ENCODE measurements at regions not wholly inside any gene's neighbourhood (a gene's known extent, or its start where the extent isn't known, plus 50 kb on each side); places are given as distances from the start of the nearest gene placed in this dataset.

DNA sequence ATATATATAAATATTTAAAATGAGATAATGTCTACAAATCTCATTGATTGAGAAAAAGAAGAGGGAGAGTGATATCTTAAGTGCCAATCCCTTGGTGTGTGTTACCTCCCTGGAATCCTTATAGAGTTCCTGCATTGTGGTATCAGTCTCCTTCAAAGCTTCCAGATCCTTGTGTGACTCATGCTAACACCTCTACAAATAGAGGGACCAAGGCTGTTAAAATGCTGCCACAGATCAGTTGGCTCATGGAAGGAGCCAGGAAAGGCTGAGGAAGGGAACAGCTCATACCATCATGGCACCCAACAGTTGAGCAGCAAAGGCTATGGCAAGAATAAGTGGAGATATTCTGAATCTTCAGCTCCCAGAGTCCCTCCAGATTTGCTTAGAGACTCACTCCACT is 163.6 kb upstream of the ISX start:
- no peak for FAIRE-seq
- Histone ChIP-seq H3K4me2 (ENCODE audit: low read depth, low read length) (no peak overlapping the region), H3K9ac (ENCODE audit: insufficient read depth, low read depth, low read length) (no peak overlapping the region), H3K27ac (ENCODE audit: extremely low read length, insufficient read depth, low read length) (no peak overlapping the region), H2AFZ (ENCODE audit: low read length) (no peak overlapping the region), H4K20me1 (ENCODE audit: insufficient read depth, low read length) (no peaks in the 10 kb centered on the region), H3K27me3 (ENCODE audit: control insufficient read depth in 1 of 2, insufficient read depth in 2 of 2, low read length in 2 of 2) (no peaks in the 10 kb centered on the region), H3K36me3 (replicated peaks in 1 of 2; ENCODE audit: control insufficient read depth in 1 of 2, insufficient read depth in 2 of 2, low read length in 2 of 2) (no peaks in the 10 kb centered on the region), H3K9me3 (ENCODE audit: low read length) (no peaks in the 10 kb centered on the region), H3K79me2 (ENCODE audit: insufficient read depth, low read length) (no peaks in the 10 kb centered on the region), H3K4me3 (replicated peaks in 1 of 3; ENCODE audit: insufficient read depth in 1 of 3, low read depth in 2 of 3, low read length in 3 of 3) (no peak overlapping the region), H3K4me1 (ENCODE audit: insufficient read depth, low read length) (no peaks in the 10 kb centered on the region)
- no peak for ATAC-seq
- CTCF ChIA-PET (ENCODE audit: low intra/inter-chr PET ratio, low total read pairs), result no interaction called here
- TF ChIP-seq, protein P1, sequence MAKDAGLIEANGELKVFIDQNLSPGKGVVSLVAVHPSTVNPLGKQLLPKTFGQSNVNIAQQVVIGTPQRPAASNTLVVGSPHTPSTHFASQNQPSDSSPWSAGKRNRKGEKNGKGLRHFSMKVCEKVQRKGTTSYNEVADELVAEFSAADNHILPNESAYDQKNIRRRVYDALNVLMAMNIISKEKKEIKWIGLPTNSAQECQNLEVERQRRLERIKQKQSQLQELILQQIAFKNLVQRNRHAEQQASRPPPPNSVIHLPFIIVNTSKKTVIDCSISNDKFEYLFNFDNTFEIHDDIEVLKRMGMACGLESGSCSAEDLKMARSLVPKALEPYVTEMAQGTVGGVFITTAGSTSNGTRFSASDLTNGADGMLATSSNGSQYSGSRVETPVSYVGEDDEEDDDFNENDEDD (CRISPR knock-in tag; IDR thresholded peaks at IDR 0.05; ENCODE audit: borderline replicate concordance), result no peak
- TF ChIP-seq CCAR2 (optimal IDR thresholded peaks at IDR 0.05; ENCODE audit: low read depth, low read length), result no peak
- no peak for TF ChIP-seq AHR (CRISPR knock-in tag; IDR thresholded peaks at IDR 0.05)
- no peak for TF ChIP-seq ZNF563 (CRISPR knock-in tag; IDR thresholded peaks at IDR 0.05)
- no peak for TF ChIP-seq PCBP1 (IDR thresholded peaks at IDR 0.05; ENCODE audit: borderline replicate concordance, low read depth, low read length)
- no peak for TF ChIP-seq ZNF670 (CRISPR knock-in tag; IDR thresholded peaks at IDR 0.05; ENCODE audit: borderline replicate concordance)
- TF ChIP-seq ZSCAN30 (CRISPR knock-in tag; IDR thresholded peaks at IDR 0.05), result no peak
- TF ChIP-seq IKZF1 (IDR thresholded peaks at IDR 0.05), result no peak
- no peak for TF ChIP-seq KDM5A (IDR thresholded peaks at IDR 0.05; ENCODE audit: borderline replicate concordance, low read length)
- TF ChIP-seq HNF4A (CRISPR knock-in tag; IDR thresholded peaks at IDR 0.05), result no peak
- TF ChIP-seq PITX1 (CRISPR knock-in tag; IDR thresholded peaks at IDR 0.05), result no peak
- TF ChIP-seq BCL6 (CRISPR knock-in tag; IDR thresholded peaks at IDR 0.05), result no peak
- TF ChIP-seq SMAD9 (CRISPR knock-in tag; IDR thresholded peaks at IDR 0.05), result no peak
- no peak for TF ChIP-seq KLF16 (CRISPR knock-in tag; IDR thresholded peaks at IDR 0.05)
- TF ChIP-seq ZNF547 (CRISPR knock-in tag; IDR thresholded peaks at IDR 0.05), result no peak
- TF ChIP-seq, protein P2, sequence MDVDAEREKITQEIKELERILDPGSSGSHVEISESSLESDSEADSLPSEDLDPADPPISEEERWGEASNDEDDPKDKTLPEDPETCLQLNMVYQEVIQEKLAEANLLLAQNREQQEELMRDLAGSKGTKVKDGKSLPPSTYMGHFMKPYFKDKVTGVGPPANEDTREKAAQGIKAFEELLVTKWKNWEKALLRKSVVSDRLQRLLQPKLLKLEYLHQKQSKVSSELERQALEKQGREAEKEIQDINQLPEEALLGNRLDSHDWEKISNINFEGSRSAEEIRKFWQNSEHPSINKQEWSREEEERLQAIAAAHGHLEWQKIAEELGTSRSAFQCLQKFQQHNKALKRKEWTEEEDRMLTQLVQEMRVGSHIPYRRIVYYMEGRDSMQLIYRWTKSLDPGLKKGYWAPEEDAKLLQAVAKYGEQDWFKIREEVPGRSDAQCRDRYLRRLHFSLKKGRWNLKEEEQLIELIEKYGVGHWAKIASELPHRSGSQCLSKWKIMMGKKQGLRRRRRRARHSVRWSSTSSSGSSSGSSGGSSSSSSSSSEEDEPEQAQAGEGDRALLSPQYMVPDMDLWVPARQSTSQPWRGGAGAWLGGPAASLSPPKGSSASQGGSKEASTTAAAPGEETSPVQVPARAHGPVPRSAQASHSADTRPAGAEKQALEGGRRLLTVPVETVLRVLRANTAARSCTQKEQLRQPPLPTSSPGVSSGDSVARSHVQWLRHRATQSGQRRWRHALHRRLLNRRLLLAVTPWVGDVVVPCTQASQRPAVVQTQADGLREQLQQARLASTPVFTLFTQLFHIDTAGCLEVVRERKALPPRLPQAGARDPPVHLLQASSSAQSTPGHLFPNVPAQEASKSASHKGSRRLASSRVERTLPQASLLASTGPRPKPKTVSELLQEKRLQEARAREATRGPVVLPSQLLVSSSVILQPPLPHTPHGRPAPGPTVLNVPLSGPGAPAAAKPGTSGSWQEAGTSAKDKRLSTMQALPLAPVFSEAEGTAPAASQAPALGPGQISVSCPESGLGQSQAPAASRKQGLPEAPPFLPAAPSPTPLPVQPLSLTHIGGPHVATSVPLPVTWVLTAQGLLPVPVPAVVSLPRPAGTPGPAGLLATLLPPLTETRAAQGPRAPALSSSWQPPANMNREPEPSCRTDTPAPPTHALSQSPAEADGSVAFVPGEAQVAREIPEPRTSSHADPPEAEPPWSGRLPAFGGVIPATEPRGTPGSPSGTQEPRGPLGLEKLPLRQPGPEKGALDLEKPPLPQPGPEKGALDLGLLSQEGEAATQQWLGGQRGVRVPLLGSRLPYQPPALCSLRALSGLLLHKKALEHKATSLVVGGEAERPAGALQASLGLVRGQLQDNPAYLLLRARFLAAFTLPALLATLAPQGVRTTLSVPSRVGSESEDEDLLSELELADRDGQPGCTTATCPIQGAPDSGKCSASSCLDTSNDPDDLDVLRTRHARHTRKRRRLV (CRISPR knock-in tag; IDR thresholded peaks at IDR 0.05), result no peak
- TF ChIP-seq ZBTB25 (CRISPR knock-in tag; IDR thresholded peaks at IDR 0.05), result no peak
- in situ Hi-C loops (cut with HindIII; ENCODE audit: extremely low pct_ligation_motif_present, low pct_unique_long_range_greater_than_20kb), result no loop called here
- POLR2A ChIA-PET, result no interaction called here
- no peak for DNase-seq (ENCODE audit: low spot score)
- intact Hi-C loops (cut with micrococcal nuclease; ENCODE audit: unreplicated experiment), result no loop called here
- no TSS peak for BruUV-seq (replicated peaks)

Measured in HepG2 (cell line).